GDM1 (cell line): ENCODE measurements at regions not wholly inside any gene's neighbourhood (a gene's known extent, or its start where the extent isn't known, plus 50 kb on each side); places are given as distances from the start of the nearest gene placed in this dataset.

ENCODE experiments used
- DNase-seq: peaks from one replicate; lab custom pipeline; 2025; lab: John Stamatoyannopoulos, UW

DNA sequence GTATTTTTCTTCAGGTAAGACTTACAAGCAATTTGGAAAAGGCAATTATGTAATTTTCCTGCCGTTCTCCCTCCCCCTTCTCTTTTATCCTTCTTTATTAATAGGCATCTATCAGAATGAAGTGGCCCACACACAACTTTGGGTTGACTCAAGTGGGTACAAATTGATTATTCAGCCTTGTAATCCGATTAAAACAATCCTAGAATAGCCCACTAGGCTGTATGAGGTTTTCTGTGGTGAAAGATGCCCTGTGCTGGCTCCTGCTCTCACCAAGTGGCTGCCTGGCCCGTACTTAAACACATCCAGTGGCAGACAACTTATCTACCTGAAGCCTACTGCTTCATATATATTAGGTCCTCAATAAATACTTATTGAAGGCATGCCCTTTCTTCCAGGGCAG lies 177.3 kb upstream of the C9orf72 start:
- DNase-seq = no peak

GRCh38 chr9:27752069-27752468 lies 178.8 kb upstream of the C9orf72 start:
- no peak for DNase-seq

- no peak for DNase-seq
These were observed 182.6 kb upstream of the C9orf72 start for GRCh38 chr9:27755846-27756245.

DNA sequence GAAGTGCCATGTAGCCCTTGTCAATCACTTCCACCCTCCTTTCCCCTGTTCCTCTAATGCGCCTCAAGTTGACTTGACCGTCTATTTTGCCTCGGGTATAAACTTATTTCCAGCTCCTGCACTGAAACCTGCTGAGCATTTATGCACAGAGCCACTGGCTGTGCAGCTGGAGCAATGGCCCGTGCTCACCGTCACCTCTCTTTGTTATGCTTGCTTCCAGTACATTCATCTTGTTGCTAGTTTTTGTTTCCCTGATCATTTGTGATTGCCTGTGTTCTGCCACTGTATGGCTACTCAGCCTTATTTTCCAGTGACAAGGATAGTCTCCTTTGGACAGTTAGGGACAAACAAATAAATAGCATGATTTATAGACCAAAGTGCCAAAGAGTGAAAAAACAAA lies 183.1 kb upstream of the C9orf72 start:
- no peak for DNase-seq

- no peak for DNase-seq
These were observed 190.6 kb upstream of the C9orf72 start for GRCh38 chr9:27763831-27764230.

- no peak for DNase-seq
These were observed 192.2 kb upstream of the C9orf72 start for GRCh38 chr9:27765266-27766072.

DNA sequence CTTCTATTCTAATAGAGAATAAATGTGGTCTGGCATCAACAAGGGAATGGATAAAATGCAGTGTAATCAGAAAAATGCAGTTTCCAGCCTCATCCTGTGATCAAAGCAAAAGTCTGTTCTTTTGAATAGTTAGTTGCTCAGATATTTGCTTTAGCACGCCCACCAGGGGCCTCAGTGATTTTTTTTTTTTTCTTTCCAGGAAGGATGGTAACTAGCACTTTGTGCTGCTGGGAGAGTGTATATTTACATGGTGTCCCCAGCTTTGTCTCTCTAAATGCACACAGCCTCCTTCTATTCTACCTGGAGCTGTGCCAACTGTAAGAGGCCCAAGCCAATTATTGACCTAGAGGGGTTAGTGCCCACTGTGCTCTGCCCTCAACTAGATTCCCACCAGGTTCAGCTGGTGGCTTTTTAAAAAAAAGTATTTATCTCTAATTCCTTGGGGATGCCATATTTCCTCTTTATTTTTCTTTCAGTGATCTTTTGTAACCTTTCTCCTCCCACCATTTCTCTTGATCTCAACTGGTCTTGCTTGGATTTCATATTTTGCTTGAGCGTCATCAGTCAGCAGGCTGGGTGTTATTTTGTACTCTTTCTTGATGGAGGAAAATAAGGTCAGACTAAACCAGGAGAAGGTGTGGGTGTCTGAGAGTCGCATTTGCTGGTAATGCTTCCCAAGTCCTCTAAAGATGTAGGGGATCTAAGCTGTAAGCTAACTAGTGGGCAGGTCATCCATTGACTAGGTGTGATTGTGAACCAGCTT lies 193.0 kb upstream of the C9orf72 start:
- DNase-seq = no peak

GRCh38 chr9:27768781-27769180 lies 195.5 kb upstream of the C9orf72 start:
- no peak for DNase-seq

DNA sequence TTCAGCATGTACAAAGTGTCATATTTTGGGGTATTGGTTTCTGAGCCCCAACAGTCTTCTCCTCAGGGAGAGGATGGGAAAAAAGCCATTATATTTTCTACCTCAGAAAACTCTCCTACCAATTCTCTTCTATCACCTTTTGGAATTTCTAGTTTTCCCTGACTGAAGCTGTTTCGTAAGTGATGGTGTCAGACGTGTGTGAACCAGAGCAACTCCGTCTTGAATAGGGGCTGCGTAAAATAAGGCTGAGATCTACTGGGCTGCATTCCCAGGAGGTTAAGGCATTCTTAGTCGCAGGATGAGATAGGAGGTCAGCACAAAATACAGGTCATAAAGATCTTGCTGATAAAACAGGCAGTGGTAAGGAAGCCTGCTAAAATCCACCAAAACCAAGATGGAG lies 197.3 kb upstream of the C9orf72 start:
- DNase-seq = no peak

- no peak for DNase-seq
These were observed 198.7 kb upstream of the C9orf72 start for GRCh38 chr9:27771803-27772545.

DNA sequence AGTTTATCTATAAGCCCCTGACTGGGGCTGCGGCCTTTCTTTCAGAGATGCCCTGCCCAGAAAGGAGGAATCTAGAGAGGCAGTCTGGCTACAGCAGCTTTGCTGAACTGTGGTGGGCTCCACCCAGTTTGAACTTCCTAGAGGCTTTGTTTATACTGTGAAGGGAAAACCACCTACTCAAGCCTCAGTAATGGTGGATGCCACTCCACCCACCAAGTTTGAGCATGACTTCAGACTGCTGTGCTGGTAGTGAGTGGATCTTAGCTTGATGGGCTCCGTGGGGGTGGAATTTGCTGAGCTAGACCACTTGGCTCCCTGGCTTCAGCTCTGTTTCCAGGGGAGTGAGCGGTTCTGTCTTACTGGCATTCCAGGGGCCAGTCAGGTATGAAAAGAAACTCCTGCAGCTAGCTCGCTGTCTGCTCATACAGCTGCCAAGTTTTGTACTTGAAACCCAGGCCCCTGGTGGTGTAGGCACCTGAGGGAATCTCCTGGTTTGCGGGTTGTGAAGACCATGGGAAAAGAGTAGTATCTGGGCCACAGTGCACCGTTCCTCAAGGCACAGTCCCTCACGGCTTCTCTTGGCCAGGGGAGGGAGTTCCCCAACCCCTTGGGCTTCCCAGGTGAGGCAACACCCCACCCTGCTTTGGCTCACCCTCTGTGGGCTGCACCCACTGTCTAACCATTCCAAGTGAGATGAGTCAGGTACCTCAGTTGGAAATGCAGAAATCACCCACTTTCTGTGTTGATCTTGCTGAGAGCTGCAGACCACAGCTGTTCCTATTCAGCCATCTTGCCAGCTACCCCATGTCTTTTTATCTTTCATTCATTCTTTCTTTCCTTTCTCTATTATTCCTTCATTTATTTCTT lies 211.8 kb upstream of the C9orf72 start:
- DNase-seq = no peak

DNA sequence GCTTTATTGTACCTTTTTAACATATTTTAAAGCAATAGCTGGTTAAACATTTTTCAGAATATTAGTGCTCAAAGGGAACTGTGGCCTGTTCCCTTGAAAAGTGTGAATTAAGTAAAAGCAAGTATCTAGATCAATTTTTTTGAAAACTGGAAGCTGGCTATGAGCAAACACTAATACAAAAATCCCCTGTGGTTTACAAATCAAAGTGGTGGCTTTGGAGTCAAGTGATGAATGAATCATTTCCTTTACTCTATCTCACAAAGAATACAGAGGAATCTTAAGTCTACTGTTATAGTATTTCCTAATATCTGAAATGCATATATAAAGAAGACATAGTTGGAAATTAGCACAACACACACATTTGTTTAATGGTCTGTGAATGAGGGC lies 212.4 kb upstream of the C9orf72 start:
- no peak for DNase-seq

- no peak for DNase-seq
These were observed 214.6 kb upstream of the C9orf72 start for GRCh38 chr9:27787891-27788290.

GRCh38 chr9:27791311-27791710 lies 218.0 kb upstream of the C9orf72 start:
- DNase-seq = no peak

DNA sequence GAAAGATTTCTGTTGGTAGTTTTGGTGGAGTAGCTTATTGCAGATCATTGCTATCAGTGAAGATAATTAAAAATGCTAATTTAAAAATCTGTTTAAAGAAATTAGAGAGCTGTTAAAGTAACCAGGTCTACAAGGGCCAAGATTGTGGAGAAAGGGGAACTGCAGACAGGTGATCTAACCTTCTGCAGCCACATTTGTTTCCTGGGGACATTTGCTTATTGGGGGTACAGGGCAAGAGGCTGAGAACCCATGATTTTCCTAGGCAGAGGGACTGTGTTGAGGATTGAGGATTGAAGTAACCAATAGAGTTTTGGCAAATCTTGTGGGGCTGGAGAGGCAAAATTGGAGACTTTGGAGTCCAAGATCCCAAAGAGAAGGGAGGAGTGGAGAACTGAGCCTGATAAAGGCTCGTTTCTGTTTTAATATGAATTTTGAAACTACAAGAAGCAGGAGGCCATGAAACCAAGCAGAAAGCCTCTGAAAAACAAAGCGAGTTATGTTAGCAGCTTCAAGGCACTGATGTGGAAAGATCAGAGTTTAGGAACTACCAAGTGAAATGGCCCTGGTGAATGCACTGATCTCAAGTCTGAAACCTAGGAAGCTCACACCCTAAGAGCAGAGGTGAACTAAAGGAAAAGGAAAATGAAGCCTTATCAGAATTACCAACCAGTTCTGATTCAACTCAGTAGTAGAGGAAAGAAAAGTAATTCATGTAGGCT lies 219.8 kb upstream of the C9orf72 start:
- DNase-seq = no peak

DNA sequence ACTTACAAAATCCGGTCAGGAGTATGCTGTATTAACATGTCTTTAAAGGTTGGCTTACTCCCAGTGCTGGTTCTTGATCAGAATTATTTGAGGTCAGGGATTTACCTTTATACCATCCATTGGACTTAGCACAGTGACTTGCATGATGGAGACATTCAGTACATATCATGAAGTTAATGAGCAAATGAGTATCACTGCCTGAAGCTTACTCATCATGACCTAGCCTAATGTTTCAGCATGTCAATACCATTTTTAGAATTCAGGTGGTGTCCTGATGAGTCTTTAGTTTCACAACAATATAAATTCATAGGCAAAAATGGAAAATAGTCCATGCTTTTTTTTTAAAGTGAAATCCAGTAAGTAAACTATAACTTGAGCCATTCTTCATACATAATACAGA lies 226.0 kb upstream of the C9orf72 start:
- DNase-seq = no peak

DNA sequence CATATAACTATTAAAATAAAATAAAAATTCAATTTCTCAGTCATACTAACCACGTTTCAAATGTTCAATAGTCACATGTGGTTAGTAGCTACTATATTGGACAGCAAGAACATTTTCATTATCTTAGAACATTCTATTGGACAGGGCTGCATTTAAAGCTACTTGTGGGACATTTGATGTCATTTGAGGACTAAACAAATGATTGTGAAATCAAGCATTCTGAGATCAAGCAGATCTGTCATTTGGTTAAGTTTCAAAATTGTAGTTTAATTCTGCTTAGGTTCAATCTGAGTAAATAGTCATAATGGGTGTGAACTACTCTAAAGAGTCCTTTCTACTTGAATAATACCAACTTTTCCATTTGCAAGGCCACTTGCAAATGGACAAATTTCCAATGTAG lies 226.9 kb upstream of the C9orf72 start:
- no peak for DNase-seq

- DNase-seq = no peak
These were observed 227.6 kb upstream of the C9orf72 start for GRCh38 chr9:27800692-27801370.

DNA sequence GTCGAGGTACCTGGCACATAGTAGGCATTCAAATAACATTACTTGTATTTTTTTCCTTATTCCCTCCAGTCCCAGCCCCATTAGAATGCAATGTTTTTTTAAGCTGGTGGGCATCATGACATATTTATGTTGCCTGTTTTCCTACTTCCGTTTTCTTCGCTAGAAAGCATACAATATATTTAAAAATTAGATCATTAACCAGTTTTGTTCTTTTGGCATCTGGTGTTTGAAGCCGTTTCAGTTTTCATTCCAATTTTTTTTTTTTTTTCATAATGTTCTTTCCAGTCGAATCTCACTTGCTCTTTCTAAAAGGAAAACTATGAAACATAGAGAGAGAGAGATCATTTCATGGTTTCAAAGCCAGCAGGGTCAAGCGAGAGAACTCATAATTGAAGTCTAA lies 228.3 kb upstream of the C9orf72 start:
- DNase-seq = no peak

DNA sequence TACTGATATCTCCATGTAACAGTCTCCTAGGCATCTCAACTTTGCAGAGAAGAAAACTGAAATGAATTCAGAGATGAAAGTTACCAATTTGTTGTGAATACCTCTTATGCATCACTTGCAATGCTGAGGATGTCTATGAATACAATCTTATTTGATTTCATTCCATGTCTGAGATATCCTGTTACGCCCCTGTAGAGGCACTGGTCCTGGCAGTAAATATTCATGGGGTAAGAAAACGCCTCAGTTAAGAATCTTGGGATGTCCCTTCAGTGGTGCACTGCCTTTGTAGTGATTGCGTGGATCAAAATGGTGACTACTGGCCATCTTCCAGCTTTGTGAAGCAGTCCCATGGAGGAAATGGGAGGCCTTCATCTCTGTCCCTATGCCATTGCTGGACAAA lies 229.1 kb upstream of the C9orf72 start:
- DNase-seq = no peak

GRCh38 chr9:27808864-27809263 lies 235.6 kb upstream of the C9orf72 start:
- DNase-seq = no peak
